Esophagus muscularis mucosa (tissue), 4 donors: ENCODE measurements at regions not wholly inside any gene's neighbourhood (a gene's known extent, or its start where the extent isn't known, plus 50 kb on each side); places are given as distances from the start of the nearest gene placed in this dataset.

Source experiments
- DNase-seq: peaks from one replicate; pipeline ENCODE4 v3.0.0-alpha.2; 2017; ENCODE audit errors: extremely low spot score
- H3K27ac ChIP-seq, 4 donors: fragments of 200-600 bp; sonication (generic); replicated peaks in 1 of 4; 1 replicate in 3 of 4; 2 replicates in 1 of 4; pipeline ENCODE4 v1.5.1; 2016 to 2019; ENCODE audit warnings: mild to moderate bottlenecking in 1 of 4
- H3K27me3 ChIP-seq, 4 donors: fragments of 200-600 bp; sonication (generic); one replicate each; pipeline versions ENCODE4 v1.5.1 to v1.6.0; 2016 to 2019
- H3K36me3 ChIP-seq, 4 donors: fragments of 200-600 bp; sonication (generic); one replicate each; pipeline ENCODE4 v1.5.1; 2016 to 2019
- H3K4me1 ChIP-seq, 4 donors: fragments of 200-600 bp; sonication (generic); one replicate each; pipeline ENCODE4 v1.5.1; 2016 to 2019
- H3K4me3 ChIP-seq, 4 donors: fragments of 200-600 bp; sonication (generic); 1 replicate in 2 of 4; 2 replicates in 2 of 4; pipeline ENCODE4 v1.5.1; 2016 to 2019; ENCODE audit warnings: mild to moderate bottlenecking in 4 of 4, moderate library complexity in 1 of 4
- H3K9me3 ChIP-seq, 4 donors: fragments of 200-600 bp; sonication (generic); 1 replicate in 3 of 4; 2 replicates in 1 of 4; pipeline ENCODE4 v1.5.1; 2016 to 2019
- EP300 ChIP-seq: sonication (generic); formaldehyde crosslinking; IDR thresholded peaks from one replicate; pipeline ENCODE4 v1.6.1; 2017; ENCODE audit warnings: antibody characterized with exemption
- POLR2A ChIP-seq: fragments of 450-650 bp; IDR thresholded peaks from one replicate; pipeline ENCODE4 v1.6.1; 2017; ENCODE audit warnings: antibody characterized with exemption, moderate library complexity, mild to moderate bottlenecking, low read depth
- POLR2AphosphoS5 ChIP-seq, 2 donors: sonication (generic); formaldehyde crosslinking; IDR thresholded peaks; one replicate each; pipeline ENCODE4 v1.6.1; 2017; ENCODE audit warnings: antibody characterized with exemption in 2 of 2
- WGBS: methylation state at CpG from one replicate; pipeline ENCODE4 v1.1.5; 2018; 5-methylcytosine and 5-hydroxymethylcytosine counted together
- intact Hi-C: fragments of 100-400 bp; cut with DNase I; formaldehyde crosslinking; loops from one replicate; pipeline ENCODE4 v1.15.1; 2023
- TF ChIP-seq, protein P1 (sequence below), 3 experiments: fragments of 200-600 bp in 2 of 3; fragments of 450-650 bp in 1 of 3; sonication (generic) in 2 of 3; IDR thresholded peaks; one replicate each; pipeline ENCODE4 v1.5.1; 2017 to 2019; ENCODE audit warnings: antibody characterized with exemption in 3 of 3, mild to moderate bottlenecking in 2 of 3, moderate library complexity in 1 of 3

GRCh38 chr1:118627435-118627834 is 360.7 kb downstream of the TBX15 start:
- H3K36me3 ChIP-seq: no peaks in the 10 kb centered on the region
- intact Hi-C loops: no loop called here
- H3K27me3 ChIP-seq: no peaks in the 10 kb centered on the region
- TF ChIP-seq EP300 (no peak), POLR2AphosphoS5 (IDR thresholded peaks at IDR 0.05) (no peak), POLR2A (no peak)
- TF ChIP-seq, protein P1, sequence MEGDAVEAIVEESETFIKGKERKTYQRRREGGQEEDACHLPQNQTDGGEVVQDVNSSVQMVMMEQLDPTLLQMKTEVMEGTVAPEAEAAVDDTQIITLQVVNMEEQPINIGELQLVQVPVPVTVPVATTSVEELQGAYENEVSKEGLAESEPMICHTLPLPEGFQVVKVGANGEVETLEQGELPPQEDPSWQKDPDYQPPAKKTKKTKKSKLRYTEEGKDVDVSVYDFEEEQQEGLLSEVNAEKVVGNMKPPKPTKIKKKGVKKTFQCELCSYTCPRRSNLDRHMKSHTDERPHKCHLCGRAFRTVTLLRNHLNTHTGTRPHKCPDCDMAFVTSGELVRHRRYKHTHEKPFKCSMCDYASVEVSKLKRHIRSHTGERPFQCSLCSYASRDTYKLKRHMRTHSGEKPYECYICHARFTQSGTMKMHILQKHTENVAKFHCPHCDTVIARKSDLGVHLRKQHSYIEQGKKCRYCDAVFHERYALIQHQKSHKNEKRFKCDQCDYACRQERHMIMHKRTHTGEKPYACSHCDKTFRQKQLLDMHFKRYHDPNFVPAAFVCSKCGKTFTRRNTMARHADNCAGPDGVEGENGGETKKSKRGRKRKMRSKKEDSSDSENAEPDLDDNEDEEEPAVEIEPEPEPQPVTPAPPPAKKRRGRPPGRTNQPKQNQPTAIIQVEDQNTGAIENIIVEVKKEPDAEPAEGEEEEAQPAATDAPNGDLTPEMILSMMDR (IDR thresholded peaks at IDR 0.05): no peak
- H3K4me3 ChIP-seq: no peak overlapping the region
- H3K9me3 ChIP-seq: no peaks in the 10 kb centered on the region
- no peak overlapping the region for H3K27ac ChIP-seq
- 83% methylated on average over 2 of the region's 2 CpGs for whole genome bisulfite sequencing
- H3K4me1 ChIP-seq: no peaks in the 10 kb centered on the region
- DNase-seq: no peak

DNA sequence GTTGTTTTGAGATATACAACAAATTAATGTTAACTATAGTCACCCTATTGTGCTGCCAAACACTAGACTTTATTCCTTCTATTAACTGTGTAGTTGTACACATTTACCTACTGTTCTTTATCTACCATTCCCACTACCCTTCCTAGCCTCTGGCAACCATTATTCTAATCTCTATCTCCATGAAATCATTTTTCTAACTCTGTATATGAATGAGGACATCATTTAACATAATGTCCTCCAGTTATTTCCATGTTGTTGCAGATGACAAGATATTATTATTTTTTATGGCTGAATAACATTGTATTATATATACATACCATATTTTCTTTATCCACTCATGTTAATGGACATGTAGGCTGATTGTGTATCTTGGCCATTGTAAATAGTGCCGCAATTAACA is 366.3 kb downstream of the TBX15 start:
- H3K4me3 ChIP-seq: no peak overlapping the region
- H3K27ac ChIP-seq: no peak overlapping the region
- TF ChIP-seq POLR2AphosphoS5 (IDR thresholded peaks at IDR 0.05): no peak
- TF ChIP-seq EP300: no peak
- TF ChIP-seq, protein P1 (IDR thresholded peaks at IDR 0.05): no peak
- TF ChIP-seq POLR2A: no peak
- H3K27me3 ChIP-seq: no peaks in the 10 kb centered on the region
- intact Hi-C loops: no loop called here
- no peaks in the 10 kb centered on the region for H3K4me1 ChIP-seq
- DNase-seq: no peak
- H3K9me3 ChIP-seq: peaks cover 0 to 5% (median 0%) of the 10 kb centered on the region in 4 donors
- 79% methylated on average over 1 of the region's 1 CpG for WGBS
- no peaks in the 10 kb centered on the region for H3K36me3 ChIP-seq

DNA sequence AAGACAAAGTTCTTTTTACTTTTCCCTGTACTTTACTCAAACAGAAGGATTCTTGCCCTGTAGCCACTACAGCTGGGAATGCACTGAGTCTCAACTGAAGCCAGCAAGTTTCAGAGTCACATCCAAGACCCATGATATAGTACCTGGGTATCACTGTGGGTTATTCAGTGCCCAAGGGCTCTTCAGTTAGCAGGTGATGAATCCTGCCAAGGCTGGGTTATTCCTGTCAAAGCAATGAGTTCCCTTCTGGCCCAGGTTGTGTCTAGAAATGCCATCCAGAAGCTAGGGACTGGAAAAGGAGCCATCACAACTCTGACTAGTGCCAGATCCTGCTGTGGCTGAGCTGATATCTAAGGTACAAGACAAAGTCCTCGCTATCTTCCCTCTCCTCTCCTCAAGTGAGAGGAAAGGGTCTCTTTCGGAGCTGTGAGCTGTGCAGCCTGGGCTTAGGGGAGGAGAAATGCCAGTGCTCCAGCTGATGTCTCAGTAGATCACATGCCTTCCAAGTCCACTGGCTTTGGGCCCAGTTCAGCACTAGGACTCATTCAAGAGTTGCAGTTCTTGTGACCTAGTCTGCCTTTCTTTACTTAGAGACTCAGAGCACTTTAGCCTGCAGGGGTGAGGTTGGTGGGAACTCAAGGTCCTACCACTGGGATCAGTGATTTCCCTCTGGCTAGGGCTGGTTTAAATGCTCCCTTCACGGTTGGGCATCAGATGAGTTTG is 369.4 kb downstream of the TBX15 start:
- H3K27ac ChIP-seq: no peak overlapping the region
- H3K9me3 ChIP-seq: peaks cover 0 to 9% (median 7%) of the 10 kb centered on the region in 4 donors
- 78% methylated on average over 3 of the region's 3 CpGs for WGBS
- TF ChIP-seq, protein P1 (IDR thresholded peaks at IDR 0.05): no peak
- no peak for TF ChIP-seq POLR2A
- no peak for TF ChIP-seq POLR2AphosphoS5 (IDR thresholded peaks at IDR 0.05)
- TF ChIP-seq EP300: no peak
- H3K27me3 ChIP-seq: no peaks in the 10 kb centered on the region
- no peaks in the 10 kb centered on the region for H3K4me1 ChIP-seq
- intact Hi-C loops: no loop called here
- H3K4me3 ChIP-seq: no peak overlapping the region
- no peaks in the 10 kb centered on the region for H3K36me3 ChIP-seq
- no peak for DNase-seq

GRCh38 chr1:118617916-118618315 is 370.2 kb downstream of the TBX15 start:
- Histone ChIP-seq H3K27ac (no peak overlapping the region), H3K4me1 (no peaks in the 10 kb centered on the region), H3K27me3 (no peaks in the 10 kb centered on the region), H3K36me3 (no peaks in the 10 kb centered on the region), H3K9me3 (peaks cover 0 to 17% (median 7%) of the 10 kb centered on the region in 4 donors), H3K4me3 (no peak overlapping the region)
- intact Hi-C loops: no loop called here
- TF ChIP-seq, protein P1 (IDR thresholded peaks at IDR 0.05): no peak
- WGBS: 0% methylated on average over 1 of the region's 1 CpG
- DNase-seq: no peak

GRCh38 chr1:118615066-118615465 is 373.1 kb downstream of the TBX15 start:
- intact Hi-C loops: no loop called here
- no peaks in the 10 kb centered on the region for H3K27me3 ChIP-seq
- H3K4me1 ChIP-seq: no peaks in the 10 kb centered on the region
- WGBS: 85% methylated on average over 2 of the region's 2 CpGs
- no peak overlapping the region for H3K27ac ChIP-seq
- TF ChIP-seq EP300: no peak
- TF ChIP-seq, protein P1 (IDR thresholded peaks at IDR 0.05): no peak
- TF ChIP-seq POLR2AphosphoS5 (IDR thresholded peaks at IDR 0.05): no peak
- no peak for TF ChIP-seq POLR2A
- DNase-seq: no peak
- H3K9me3 ChIP-seq: peaks cover 0 to 19% (median 7%) of the 10 kb centered on the region in 4 donors
- H3K4me3 ChIP-seq: no peak overlapping the region
- no peaks in the 10 kb centered on the region for H3K36me3 ChIP-seq
